ENCODE measurements at regions not wholly inside any gene's neighbourhood (a gene's known extent, or its start where the extent isn't known, plus 50 kb on each side); places are given as distances from the start of the nearest gene placed in this dataset.

GRCh38 chr6:23681743-23682142 is 444.3 kb upstream of the NRSN1 start:
- TF ChIP-seq CTCF (IDR thresholded peaks at IDR 0.05; ENCODE audit: extremely low read depth, missing control alignments) = no peak
- no peak for DNase-seq (ENCODE audit: low spot score)

DNA sequence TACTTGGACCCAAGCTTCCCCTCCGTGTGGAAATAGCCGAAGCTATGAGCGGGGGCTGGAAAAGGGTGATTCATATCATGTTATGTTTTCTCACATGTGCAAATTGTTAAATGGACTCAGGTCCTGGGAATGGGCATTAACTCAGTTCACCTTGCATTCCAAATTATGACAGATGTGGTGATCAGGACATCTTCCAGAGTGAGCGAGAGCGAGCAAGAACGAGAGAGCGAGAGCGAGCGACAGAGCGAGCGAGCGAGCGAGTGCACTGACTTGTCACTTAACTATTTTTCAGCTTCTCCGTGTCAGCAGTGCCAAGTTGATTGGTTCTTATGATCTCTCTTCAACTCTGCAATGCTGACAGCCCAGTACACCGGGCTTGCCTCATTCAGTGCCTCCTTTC is 437.4 kb upstream of the NRSN1 start:
- no peak for TF ChIP-seq CTCF (IDR thresholded peaks at IDR 0.05; ENCODE audit: extremely low read depth, missing control alignments)
- DNase-seq (ENCODE audit: low spot score) = no peak

DNA sequence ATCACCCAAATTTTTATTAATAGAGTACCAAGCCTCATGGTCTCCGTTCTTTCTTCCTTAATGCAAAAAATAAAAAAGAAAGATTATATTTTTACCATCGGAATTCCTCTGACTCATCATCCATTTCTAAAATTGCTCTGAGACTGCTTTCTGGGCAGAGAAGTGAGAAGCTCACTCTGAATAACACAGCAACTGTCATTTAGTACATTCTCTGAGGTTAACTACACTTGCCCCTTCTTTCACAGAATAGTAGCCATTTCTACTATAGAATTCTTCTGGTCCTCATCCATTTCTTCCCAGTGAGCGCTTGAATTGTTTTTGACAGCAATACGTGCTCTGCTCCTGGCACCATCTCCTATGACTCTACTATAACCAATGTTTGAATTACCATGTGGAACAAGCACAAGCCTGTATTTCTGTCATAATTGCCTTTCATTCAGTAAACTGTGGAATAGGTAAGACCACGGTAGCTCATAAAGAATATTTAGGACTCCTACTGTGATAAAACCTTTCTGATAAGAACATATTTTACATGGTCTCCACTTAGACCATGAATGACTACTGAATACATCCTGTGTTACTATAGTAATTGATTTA is 435.5 kb upstream of the NRSN1 start:
- no peak for DNase-seq (ENCODE audit: low spot score)

DNA sequence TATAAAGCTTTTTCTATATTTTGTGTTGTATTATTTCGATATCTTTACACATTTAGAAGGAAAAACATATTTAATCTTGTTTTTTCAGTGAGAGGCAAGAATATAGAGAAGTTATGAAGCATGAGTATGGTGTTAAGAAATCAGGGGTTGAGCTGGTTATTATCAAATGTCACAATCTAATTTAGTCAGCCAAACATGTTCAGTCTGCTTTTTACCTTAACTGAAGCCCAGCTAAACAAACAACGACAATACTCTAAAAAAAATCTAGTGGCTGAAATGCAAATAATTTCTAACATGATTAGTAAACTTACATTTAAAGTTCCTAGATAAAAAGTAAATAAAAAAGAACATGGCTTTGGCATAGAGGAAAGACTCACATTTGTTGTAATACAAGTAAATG is 433.8 kb upstream of the NRSN1 start:
- TF ChIP-seq CTCF (IDR thresholded peaks at IDR 0.05; ENCODE audit: extremely low read depth, missing control alignments) = no peak

More for the DNA sequence above, 435.5 kb upstream of the NRSN1 start:
- no peak for TF ChIP-seq CTCF (IDR thresholded peaks at IDR 0.05; ENCODE audit: extremely low read depth, missing control alignments)

DNA sequence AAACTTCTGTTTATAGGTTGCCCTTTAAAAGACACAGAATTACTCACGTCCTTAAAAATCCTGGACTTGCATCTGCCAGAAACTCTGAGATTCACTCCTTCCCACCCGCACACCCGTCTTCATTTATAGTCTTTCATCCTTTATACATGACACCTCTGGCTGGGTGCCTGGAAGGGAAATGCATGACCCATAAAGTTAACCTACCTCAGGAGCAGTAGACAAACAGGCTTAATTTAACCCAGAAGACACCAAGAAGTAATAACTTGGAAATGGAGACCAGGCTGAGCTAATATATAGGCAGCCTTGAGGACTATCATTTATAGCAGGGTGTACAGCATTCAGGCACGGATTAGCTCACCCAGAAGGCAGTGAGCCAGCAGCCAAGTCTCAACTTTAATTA is 429.0 kb upstream of the NRSN1 start:
- no peak for DNase-seq (ENCODE audit: low spot score)
- TF ChIP-seq CTCF (IDR thresholded peaks at IDR 0.05; ENCODE audit: extremely low read depth, missing control alignments) = no peak

More for the DNA sequence above, 433.8 kb upstream of the NRSN1 start:
- no peak for DNase-seq (ENCODE audit: low spot score)

DNA sequence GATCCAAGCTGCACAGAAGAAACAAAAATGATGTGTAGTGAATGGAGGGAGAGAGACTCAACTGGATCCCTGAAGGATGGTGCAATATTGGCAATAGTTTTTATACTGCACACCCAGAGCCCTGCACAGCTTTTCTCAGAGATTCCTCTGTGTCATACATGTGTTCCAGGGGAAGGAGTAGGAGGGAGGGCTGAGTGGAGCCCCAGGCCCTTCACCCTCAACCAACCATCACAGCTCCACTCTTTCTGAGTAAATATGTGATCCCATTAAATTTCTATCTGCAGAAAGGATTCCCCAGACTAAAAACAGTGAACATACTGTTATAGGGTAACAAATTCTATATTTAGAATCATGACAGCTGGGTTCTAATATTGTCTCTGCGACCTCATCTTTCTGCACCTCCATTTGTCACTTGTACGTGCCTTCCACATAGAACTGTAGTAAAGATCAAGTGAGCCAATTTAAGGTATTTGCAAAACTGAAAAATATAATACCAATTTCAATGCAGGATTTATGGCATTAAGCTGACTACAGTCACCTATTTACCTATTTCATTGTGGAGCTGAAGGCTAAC is 421.4 kb upstream of the NRSN1 start:
- DNase-seq (ENCODE audit: low spot score) = no peak
- no peak for TF ChIP-seq CTCF (IDR thresholded peaks at IDR 0.05; ENCODE audit: extremely low read depth, missing control alignments)

DNA sequence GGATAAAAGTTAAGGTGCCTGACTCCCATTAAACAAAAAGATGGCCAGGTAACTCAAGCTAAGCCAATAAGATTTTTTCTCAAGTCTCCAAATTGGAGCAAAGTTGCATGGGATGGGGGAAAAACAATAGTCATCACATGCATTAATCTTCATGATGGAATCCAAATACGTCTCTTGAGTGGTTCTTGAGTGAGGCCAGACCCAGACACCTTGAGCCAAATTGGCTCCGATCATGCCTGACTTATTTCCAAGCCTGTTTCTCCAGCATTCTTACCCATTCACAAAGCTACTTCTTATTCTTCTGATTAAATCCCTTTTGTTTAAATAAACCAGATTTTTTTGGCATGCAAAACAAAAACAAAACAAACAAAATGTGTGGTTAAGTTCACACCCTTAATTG is 420.3 kb upstream of the NRSN1 start:
- TF ChIP-seq CTCF (IDR thresholded peaks at IDR 0.05; ENCODE audit: extremely low read depth, missing control alignments) = no peak
- DNase-seq (ENCODE audit: low spot score) = no peak
